HCT116 (cell line): ENCODE measurements at regions not wholly inside any gene's neighbourhood (a gene's known extent, or its start where the extent isn't known, plus 50 kb on each side); places are given as distances from the start of the nearest gene placed in this dataset.

ENCODE experiments used
- ATAC-seq: fragments of 200-7000 bp; cut with Tn5 transposase; 2 replicates; pipeline ENCODE4 v1.9.1; 2020; ENCODE audit warnings: mild to moderate bottlenecking, moderate library complexity
- BruUV-seq: library from RNA; stranded (reverse); fragments of 400-500 nt; replicated peaks from 2 replicates; lab custom pipeline; 2021; lab: Mats Ljungman, UMichigan
- CTCF ChIA-PET: fragments of 300-600 bp; sonication (Branson Sonifier 250); formaldehyde crosslinking; loops from one replicate; lab custom pipeline; 2021; ENCODE audit warnings: antibody characterized with exemption; lab: Charles Lee
- POLR2A ChIA-PET: fragments of 300-600, 350-600 bp; sonication (Branson Sonifier 250); formaldehyde crosslinking; loops from one replicate; lab custom pipeline; 2021; ENCODE audit warnings: antibody characterized with exemption; lab: Charles Lee
- RAD21 ChIA-PET, 2 experiments: fragments of 300-600 bp; sonication (Branson Sonifier 250); formaldehyde crosslinking; loops; one replicate each; lab custom pipeline; 2023; ENCODE audit warnings: low total read pairs in 2 of 2; ENCODE audit not compliant: uncharacterized antibody in 2 of 2, unreplicated experiment in 2 of 2, low non-redundant PET in 1 of 2; lab: Charles Lee
- DNase-seq: peaks from one replicate; pipeline ENCODE4 v3.0.0-alpha.2; 2010; ENCODE audit warnings: low read depth, low spot score
- H2AFZ ChIP-seq: fragments of 200-600 bp; shearing (Covaris generic), sonication (generic); 2 replicates; pipeline ENCODE4 v1.6.1; 2017; ENCODE audit warnings: low read depth, mixed run types, mixed read lengths, antibody characterized with exemption, low read length; ENCODE audit not compliant: poor library complexity, severe bottlenecking
- H3K27ac ChIP-seq: 2 replicates; pipeline ENCODE4 v1.5.1; 2012; ENCODE audit warnings: low read depth, low read length
- H3K27me3 ChIP-seq: fragments of 200-600 bp; sonication (generic); 2 replicates; pipeline ENCODE4 v1.6.1; 2016; ENCODE audit warnings: mixed run types, low read length, mixed read lengths; ENCODE audit not compliant: insufficient read depth
- H3K36me3 ChIP-seq, 2 experiments: fragments of 200-500 bp in 1 of 2; fragments of 200-600 bp in 1 of 2; sonication (Bioruptor generic) in 1 of 2; sonication (generic) in 1 of 2; 2 replicates each; pipeline versions ENCODE4 v1.5.1 to v1.6.1; 2014 to 2016; ENCODE audit warnings: low read length in 2 of 2, inconsistent platforms in 1 of 2, mixed read lengths in 1 of 2, mixed run types in 1 of 2; ENCODE audit not compliant: insufficient read depth in 2 of 2, control insufficient read depth in 1 of 2
- H3K4me1 ChIP-seq, 2 experiments: fragments of 200-600 bp in 1 of 2; sonication (generic) in 1 of 2; 2 replicates each; pipeline versions ENCODE4 v1.5.1 to v1.6.1; 2012 to 2017; ENCODE audit warnings: low read length in 2 of 2, inconsistent platforms in 1 of 2, mild to moderate bottlenecking in 1 of 2, mixed read lengths in 1 of 2, mixed run types in 1 of 2, moderate library complexity in 1 of 2; ENCODE audit not compliant: insufficient read depth in 2 of 2, control insufficient read depth in 1 of 2
- H3K4me2 ChIP-seq: fragments of 200-600 bp; sonication (generic); 2 replicates; pipeline ENCODE4 v1.6.1; 2017; ENCODE audit warnings: mixed run types, low read length, mixed read lengths
- H3K4me3 ChIP-seq, 2 experiments: fragments of 200-600 bp in 1 of 2; sonication (generic) in 1 of 2; replicated peaks in 1 of 2; 2 replicates each; pipeline ENCODE4 v1.5.1; 2011 to 2016; ENCODE audit warnings: low read length in 2 of 2, control low read depth in 1 of 2, low read depth in 1 of 2, mild to moderate bottlenecking in 1 of 2, mixed read lengths in 1 of 2, mixed run types in 1 of 2
- H3K79me2 ChIP-seq: fragments of 200-600 bp; sonication (generic); 2 replicates; pipeline ENCODE4 v1.6.1; 2017; ENCODE audit warnings: mild to moderate bottlenecking, mixed run types, low read length, moderate library complexity, mixed read lengths; ENCODE audit not compliant: insufficient read depth
- H3K9ac ChIP-seq: fragments of 200-600 bp; sonication (generic); 2 replicates; pipeline ENCODE4 v1.6.1; 2016; ENCODE audit warnings: low read length, mixed read lengths
- H3K9me2 ChIP-seq: fragments of 200-600 bp; sonication (generic), shearing (Covaris generic); 2 replicates; pipeline ENCODE4 v1.6.1; 2017; ENCODE audit warnings: mixed run types, mild to moderate bottlenecking, moderate library complexity; ENCODE audit not compliant: insufficient read depth
- H3K9me3 ChIP-seq, 2 experiments: fragments of 200-500 bp in 1 of 2; fragments of 200-600 bp in 1 of 2; sonication (Bioruptor generic) in 1 of 2; sonication (generic) in 1 of 2; 2 replicates each; pipeline ENCODE4 v1.6.1; 2014 to 2017; ENCODE audit warnings: low read length in 2 of 2, mixed read lengths in 2 of 2, inconsistent platforms in 1 of 2, low read depth in 1 of 2, mild to moderate bottlenecking in 1 of 2, mixed run types in 1 of 2, moderate library complexity in 1 of 2; ENCODE audit not compliant: control insufficient read depth in 1 of 2, insufficient read depth in 1 of 2
- H4K20me1 ChIP-seq: fragments of 200-600 bp; sonication (generic), shearing (Covaris generic); 2 replicates; pipeline ENCODE4 v1.6.1; 2017; ENCODE audit warnings: mixed run types, mild to moderate bottlenecking, moderate library complexity; ENCODE audit not compliant: insufficient read depth
- CBX3 ChIP-seq: IDR thresholded peaks from 2 replicates; pipeline ENCODE4 v1.6.1; 2012; ENCODE audit warnings: low read depth
- CEBPB ChIP-seq: IDR thresholded peaks from 2 replicates; pipeline ENCODE4 v1.6.1; 2012; ENCODE audit warnings: low read depth
- CTCF ChIP-seq, 3 experiments: fragments of 200-600 bp in 1 of 3; sonication (generic) in 1 of 3; IDR thresholded peaks in 2 of 3; conservative IDR thresholded peaks in 1 of 3; 2 replicates each; pipeline ENCODE4 v1.5.1; 2012 to 2017; ENCODE audit warnings: low read depth in 2 of 3, low read length in 2 of 3, antibody characterized with exemption in 1 of 3, borderline replicate concordance in 1 of 3, control low read depth in 1 of 3, mild to moderate bottlenecking in 1 of 3, mixed read lengths in 1 of 3, mixed run types in 1 of 3, moderate library complexity in 1 of 3; ENCODE audit not compliant: insufficient read depth in 1 of 3
- EGR1 ChIP-seq: IDR thresholded peaks from 2 replicates; pipeline ENCODE4 v1.6.1; 2012; ENCODE audit warnings: low read depth
- ELF1 ChIP-seq: IDR thresholded peaks from 2 replicates; pipeline ENCODE4 v1.6.1; 2012; ENCODE audit warnings: low read depth, borderline replicate concordance
- EZH2 ChIP-seq: fragments of 200-600 bp; sonication (generic); IDR thresholded peaks from 2 replicates; pipeline ENCODE4 v1.6.1; 2017; ENCODE audit warnings: antibody characterized with exemption, mixed run types
- FOSL1 ChIP-seq: IDR thresholded peaks from 2 replicates; pipeline ENCODE4 v1.6.1; 2012; ENCODE audit warnings: low read depth
- JUND ChIP-seq: IDR thresholded peaks from 2 replicates; pipeline ENCODE4 v1.6.1; 2012
- RAD21 ChIP-seq: IDR thresholded peaks from 2 replicates; pipeline ENCODE4 v1.6.1; 2012; ENCODE audit warnings: low read depth, mild to moderate bottlenecking
- SIN3A ChIP-seq: IDR thresholded peaks from 2 replicates; pipeline ENCODE4 v1.6.1; 2012; ENCODE audit warnings: low read depth
- SP1 ChIP-seq: IDR thresholded peaks from 2 replicates; pipeline ENCODE4 v1.6.1; 2012; ENCODE audit warnings: low read depth
- SRF ChIP-seq: IDR thresholded peaks from 2 replicates; pipeline ENCODE4 v1.6.1; 2012; ENCODE audit warnings: low read depth
- TCF7L2 ChIP-seq: IDR thresholded peaks from 2 replicates; pipeline ENCODE4 v1.7.0; 2011; ENCODE audit warnings: borderline replicate concordance, inconsistent platforms; ENCODE audit not compliant: insufficient read depth, insufficient read length; ENCODE audit errors: extremely low read depth
- YY1 ChIP-seq: IDR thresholded peaks from 2 replicates; pipeline ENCODE4 v1.6.1; 2011; ENCODE audit warnings: low read length, low read depth, moderate library complexity, mild to moderate bottlenecking; ENCODE audit not compliant: insufficient replicate concordance; ENCODE audit errors: extremely low read depth
- ZFX ChIP-seq: fragments of 450-650 bp; IDR thresholded peaks from 2 replicates; pipeline ENCODE4 v1.6.1; 2017
- ZNF274 ChIP-seq: fragments of 200-500 bp; sonication (Bioruptor generic); IDR thresholded peaks from 2 replicates; pipeline ENCODE4 v1.6.1; 2014; ENCODE audit warnings: mild to moderate bottlenecking, low read depth, low read length, inconsistent platforms
- intact Hi-C: fragments of 100-400 bp; cut with micrococcal nuclease; formaldehyde crosslinking; loops from 2 replicates; pipeline ENCODE4 v1.10.0; 2022
- TF ChIP-seq, protein P1 (sequence below): IDR thresholded peaks from 2 replicates; pipeline ENCODE4 v1.6.1; 2012
- TF ChIP-seq, protein P2 (sequence below): IDR thresholded peaks from 2 replicates; pipeline ENCODE4 v1.6.1; 2011; ENCODE audit warnings: mild to moderate bottlenecking, low read length, moderate library complexity; ENCODE audit not compliant: insufficient replicate concordance; ENCODE audit errors: extremely low read depth

GRCh38 chr20:48401359-48401758 is 426.4 kb downstream of the PREX1 start:
- POLR2A ChIA-PET, result no interaction called here
- Histone ChIP-seq H3K9me2 (no peaks in the 10 kb centered on the region), H4K20me1 (no peaks in the 10 kb centered on the region), H3K9ac (no peak overlapping the region), H3K79me2 (no peaks in the 10 kb centered on the region), H3K4me1 (no peaks in the 10 kb centered on the region), H3K36me3 (no peaks in the 10 kb centered on the region), H2AFZ (no peak overlapping the region), H3K27me3 (peaks cover 9% of the 10 kb centered on the region), H3K9me3 (no peaks in the 10 kb centered on the region), H3K4me2 (no peak overlapping the region), H3K4me3 (no peak overlapping the region), H3K27ac (no peak overlapping the region)
- DNase-seq (no peak), ATAC-seq (no peak)
- CTCF ChIA-PET, result no interaction called here
- TF ChIP-seq SP1 (no peak), ELF1 (no peak), EGR1 (no peak), RAD21 (no peak), CEBPB (no peak), FOSL1 (no peak), CTCF (IDR thresholded peaks at IDR 0.05 in 2 of 3, conservative IDR thresholded peaks at IDR 0.05 in 1 of 3; ENCODE audit: borderline replicate concordance in 1 of 3, insufficient read depth in 1 of 3, low read depth in 2 of 3, low read length in 2 of 3) (no peak), SIN3A (no peak), YY1 (no peak), TCF7L2 (no peak), SRF (no peak), EZH2 (no peak), ZFX (no peak), CBX3 (no peak), JUND (no peak), ZNF274 (no peak)
- TF ChIP-seq, protein P1, sequence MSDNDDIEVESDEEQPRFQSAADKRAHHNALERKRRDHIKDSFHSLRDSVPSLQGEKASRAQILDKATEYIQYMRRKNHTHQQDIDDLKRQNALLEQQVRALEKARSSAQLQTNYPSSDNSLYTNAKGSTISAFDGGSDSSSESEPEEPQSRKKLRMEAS, result no peak
- TF ChIP-seq, protein P2, sequence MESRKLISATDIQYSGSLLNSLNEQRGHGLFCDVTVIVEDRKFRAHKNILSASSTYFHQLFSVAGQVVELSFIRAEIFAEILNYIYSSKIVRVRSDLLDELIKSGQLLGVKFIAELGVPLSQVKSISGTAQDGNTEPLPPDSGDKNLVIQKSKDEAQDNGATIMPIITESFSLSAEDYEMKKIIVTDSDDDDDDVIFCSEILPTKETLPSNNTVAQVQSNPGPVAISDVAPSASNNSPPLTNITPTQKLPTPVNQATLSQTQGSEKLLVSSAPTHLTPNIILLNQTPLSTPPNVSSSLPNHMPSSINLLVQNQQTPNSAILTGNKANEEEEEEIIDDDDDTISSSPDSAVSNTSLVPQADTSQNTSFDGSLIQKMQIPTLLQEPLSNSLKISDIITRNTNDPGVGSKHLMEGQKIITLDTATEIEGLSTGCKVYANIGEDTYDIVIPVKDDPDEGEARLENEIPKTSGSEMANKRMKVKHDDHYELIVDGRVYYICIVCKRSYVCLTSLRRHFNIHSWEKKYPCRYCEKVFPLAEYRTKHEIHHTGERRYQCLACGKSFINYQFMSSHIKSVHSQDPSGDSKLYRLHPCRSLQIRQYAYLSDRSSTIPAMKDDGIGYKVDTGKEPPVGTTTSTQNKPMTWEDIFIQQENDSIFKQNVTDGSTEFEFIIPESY, result no peak
- RAD21 ChIA-PET, result no interaction called here
- no TSS peak for BruUV-seq
- intact Hi-C loops, result no loop called here
